ENCODE measurements at regions not wholly inside any gene's neighbourhood (a gene's known extent, or its start where the extent isn't known, plus 50 kb on each side); places are given as distances from the start of the nearest gene placed in this dataset.

GRCh38 chr18:31255953-31256352 is 62.0 kb upstream of the DSG1 start:
- intact Hi-C loops (cut with micrococcal nuclease): no loop called here
- no peaks in the 10 kb centered on the region for H3K36me3 Mint-ChIP-seq
- no peaks in the 10 kb centered on the region for H3K4me1 Mint-ChIP-seq (ENCODE audit: low read depth)
- peaks cover 3% of the 10 kb centered on the region for H3K9me3 Mint-ChIP-seq
- H3K4me3 Mint-ChIP-seq: no peak overlapping the region
- ChIA-PET CTCF (no interaction called here), POLR2A (no interaction called here)
- DNase-seq: no peak
- no peaks in the 10 kb centered on the region for H3K27me3 Mint-ChIP-seq
- H3K27ac Mint-ChIP-seq: no peak overlapping the region

GRCh38 chr18:31258789-31259188 is 59.2 kb upstream of the DSG1 start:
- intact Hi-C loops (cut with micrococcal nuclease): no loop called here
- ChIA-PET POLR2A (no interaction called here), CTCF (no interaction called here)
- no peaks in the 10 kb centered on the region for H3K4me1 Mint-ChIP-seq (ENCODE audit: low read depth)
- no peak overlapping the region for H3K4me3 Mint-ChIP-seq
- no peak for DNase-seq
- no peak overlapping the region for H3K27ac Mint-ChIP-seq
- H3K36me3 Mint-ChIP-seq: no peaks in the 10 kb centered on the region
- H3K27me3 Mint-ChIP-seq: no peaks in the 10 kb centered on the region
- peaks cover 6% of the 10 kb centered on the region for H3K9me3 Mint-ChIP-seq

GRCh38 chr18:31261792-31262582 is 56.0 kb upstream of the DSG1 start:
- Mint-ChIP-seq H3K27me3 (no peaks in the 10 kb centered on the region), H3K9me3 (peaks cover 6% of the 10 kb centered on the region), H3K36me3 (no peaks in the 10 kb centered on the region), H3K4me3 (no peak overlapping the region), H3K27ac (no peak overlapping the region), H3K4me1 (ENCODE audit: low read depth) (no peaks in the 10 kb centered on the region)
- no peak for DNase-seq
- ChIA-PET POLR2A (no interaction called here), CTCF (interaction anchor here (0.9 kb wide), 1 partner anchor 17 kb away, joined by 3 read pairs; no protein-coding TSS in a partner anchor)
- intact Hi-C loops (cut with micrococcal nuclease): no loop called here

GRCh38 chr18:31267823-31268481 is 50.0 kb upstream of the DSG1 start:
- CTCF ChIA-PET: no interaction called here
- POLR2A ChIA-PET: no interaction called here
- peaks cover 2% of the 10 kb centered on the region for H3K9me3 Mint-ChIP-seq
- intact Hi-C loops (cut with micrococcal nuclease): no loop called here
- no peaks in the 10 kb centered on the region for H3K27me3 Mint-ChIP-seq
- no peak for DNase-seq
- H3K4me1 Mint-ChIP-seq (ENCODE audit: low read depth): no peaks in the 10 kb centered on the region
- no peak overlapping the region for H3K4me3 Mint-ChIP-seq
- no peaks in the 10 kb centered on the region for H3K36me3 Mint-ChIP-seq
- H3K27ac Mint-ChIP-seq: no peak overlapping the region

All from activated CD4-positive, alpha-beta memory T cell treated with anti-CD3 and anti-CD28 coated beads for 36 hours (primary cell).